ENCODE measurements at regions not wholly inside any gene's neighbourhood (a gene's known extent, or its start where the extent isn't known, plus 50 kb on each side); places are given as distances from the start of the nearest gene placed in this dataset.

DNA sequence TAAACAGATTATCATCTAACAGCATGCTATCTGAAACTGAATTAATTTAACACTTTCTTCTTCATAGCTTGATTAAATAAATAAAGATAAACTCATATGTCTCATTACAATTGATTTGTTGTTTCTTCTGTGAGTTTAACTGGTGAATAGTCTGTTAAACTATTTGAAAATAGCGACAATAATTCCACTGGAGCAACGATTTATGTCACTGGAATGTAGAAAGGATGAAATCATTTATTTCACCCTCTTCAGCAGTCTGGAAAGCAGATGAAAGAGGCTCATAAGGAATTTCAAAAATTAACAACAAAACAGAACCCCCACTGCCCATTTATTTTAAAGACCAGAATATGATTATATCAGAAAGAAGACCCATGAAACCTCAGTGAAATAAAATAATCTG lies 1165.1 kb upstream of the USP15 start:
- Mint-ChIP-seq H3K4me1 (no peaks in the 10 kb centered on the region), H3K4me3 (no peak overlapping the region), H3K27me3 (ENCODE audit: low read depth) (no peaks in the 10 kb centered on the region), H3K36me3 (ENCODE audit: low read depth) (no peaks in the 10 kb centered on the region), H3K9me3 (no peaks in the 10 kb centered on the region), H3K27ac (no peak overlapping the region)
- TF ChIP-seq, protein P1, sequence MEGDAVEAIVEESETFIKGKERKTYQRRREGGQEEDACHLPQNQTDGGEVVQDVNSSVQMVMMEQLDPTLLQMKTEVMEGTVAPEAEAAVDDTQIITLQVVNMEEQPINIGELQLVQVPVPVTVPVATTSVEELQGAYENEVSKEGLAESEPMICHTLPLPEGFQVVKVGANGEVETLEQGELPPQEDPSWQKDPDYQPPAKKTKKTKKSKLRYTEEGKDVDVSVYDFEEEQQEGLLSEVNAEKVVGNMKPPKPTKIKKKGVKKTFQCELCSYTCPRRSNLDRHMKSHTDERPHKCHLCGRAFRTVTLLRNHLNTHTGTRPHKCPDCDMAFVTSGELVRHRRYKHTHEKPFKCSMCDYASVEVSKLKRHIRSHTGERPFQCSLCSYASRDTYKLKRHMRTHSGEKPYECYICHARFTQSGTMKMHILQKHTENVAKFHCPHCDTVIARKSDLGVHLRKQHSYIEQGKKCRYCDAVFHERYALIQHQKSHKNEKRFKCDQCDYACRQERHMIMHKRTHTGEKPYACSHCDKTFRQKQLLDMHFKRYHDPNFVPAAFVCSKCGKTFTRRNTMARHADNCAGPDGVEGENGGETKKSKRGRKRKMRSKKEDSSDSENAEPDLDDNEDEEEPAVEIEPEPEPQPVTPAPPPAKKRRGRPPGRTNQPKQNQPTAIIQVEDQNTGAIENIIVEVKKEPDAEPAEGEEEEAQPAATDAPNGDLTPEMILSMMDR (IDR thresholded peaks at IDR 0.05; ENCODE audit: unreplicated experiment in 3 of 3) = no peak

DNA sequence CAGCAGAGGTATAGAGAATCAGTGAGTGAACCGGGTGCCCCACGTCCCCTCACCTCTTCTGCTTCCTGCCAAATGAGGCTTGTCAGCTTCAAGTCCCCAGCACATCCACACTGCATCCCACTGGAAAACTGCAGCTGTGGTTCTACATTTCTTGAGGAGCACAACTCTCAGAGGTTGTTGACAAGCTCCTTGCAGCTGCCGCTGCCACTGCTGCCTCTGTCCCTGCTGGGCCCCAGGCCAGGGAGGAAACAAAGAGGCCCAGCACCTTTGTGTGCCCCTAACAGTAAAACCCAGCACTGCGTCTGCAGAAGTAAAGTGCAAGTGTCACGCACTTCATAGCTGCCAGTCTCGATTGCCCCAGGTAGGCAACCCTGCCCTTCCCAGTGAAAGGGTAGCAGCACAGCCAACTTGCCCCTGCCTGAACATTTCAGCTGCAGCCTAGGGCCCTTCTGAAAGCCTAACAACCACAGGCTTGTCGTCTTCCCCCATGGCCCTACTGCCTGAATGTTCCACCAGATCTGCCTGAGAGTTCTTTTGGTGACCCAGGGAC lies 1162.1 kb upstream of the USP15 start:
- no peaks in the 10 kb centered on the region for H3K27me3 Mint-ChIP-seq (ENCODE audit: low read depth)
- H3K4me1 Mint-ChIP-seq = no peaks in the 10 kb centered on the region
- TF ChIP-seq, protein P1 (IDR thresholded peaks at IDR 0.05; ENCODE audit: unreplicated experiment in 3 of 3) = no peak
- H3K4me3 Mint-ChIP-seq = no peak overlapping the region
- no peaks in the 10 kb centered on the region for H3K9me3 Mint-ChIP-seq
- no peaks in the 10 kb centered on the region for H3K36me3 Mint-ChIP-seq (ENCODE audit: low read depth)
- H3K27ac Mint-ChIP-seq = no peak overlapping the region

DNA sequence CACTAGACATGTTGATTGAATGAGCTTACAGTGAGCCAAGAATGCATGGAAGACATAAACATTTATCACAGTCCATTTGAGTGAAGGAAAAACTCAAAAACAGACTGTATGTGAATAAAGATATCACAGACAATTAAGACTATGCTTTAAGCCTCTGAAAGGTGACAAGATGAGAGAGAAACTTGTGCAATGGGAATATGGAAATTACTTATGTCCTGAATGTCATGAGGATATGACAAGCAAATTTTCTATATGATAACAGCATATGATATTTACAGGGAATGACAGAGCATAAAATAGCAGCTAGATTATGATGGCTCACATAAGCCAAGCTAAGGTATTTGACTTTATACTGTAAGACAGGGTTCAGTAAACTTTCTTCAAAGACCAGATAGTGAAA lies 1153.1 kb upstream of the USP15 start:
- Mint-ChIP-seq H3K4me1 (no peaks in the 10 kb centered on the region), H3K27me3 (ENCODE audit: low read depth) (no peaks in the 10 kb centered on the region), H3K36me3 (ENCODE audit: low read depth) (no peaks in the 10 kb centered on the region), H3K4me3 (no peak overlapping the region), H3K9me3 (peaks cover 11% of the 10 kb centered on the region), H3K27ac (no peak overlapping the region)
- TF ChIP-seq, protein P1 (IDR thresholded peaks at IDR 0.05; ENCODE audit: unreplicated experiment in 3 of 3) = no peak

DNA sequence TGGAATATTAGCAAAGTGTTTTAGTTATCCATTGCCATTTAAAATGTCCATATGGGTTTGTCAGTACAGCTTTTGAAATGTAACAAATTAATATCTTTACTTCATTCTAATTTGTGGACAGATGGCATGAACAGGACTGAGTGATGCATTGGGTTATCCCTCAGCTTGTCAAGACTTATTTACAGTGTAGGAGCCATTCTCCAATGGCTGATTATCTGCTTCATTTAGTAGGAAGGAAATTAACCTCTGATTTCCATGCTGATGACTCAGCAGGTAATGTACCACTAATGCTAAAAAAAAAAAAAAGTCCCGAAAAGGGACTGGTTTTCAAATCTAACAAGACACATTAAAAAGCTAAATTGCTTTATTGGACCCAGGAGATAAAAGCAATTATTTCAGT lies 1149.0 kb upstream of the USP15 start:
- Mint-ChIP-seq H3K9me3 (peaks cover 3% of the 10 kb centered on the region), H3K27me3 (ENCODE audit: low read depth) (no peaks in the 10 kb centered on the region), H3K27ac (no peak overlapping the region), H3K4me1 (no peaks in the 10 kb centered on the region), H3K4me3 (no peak overlapping the region), H3K36me3 (ENCODE audit: low read depth) (no peaks in the 10 kb centered on the region)
- TF ChIP-seq, protein P1 (IDR thresholded peaks at IDR 0.05; ENCODE audit: unreplicated experiment in 3 of 3) = no peak

DNA sequence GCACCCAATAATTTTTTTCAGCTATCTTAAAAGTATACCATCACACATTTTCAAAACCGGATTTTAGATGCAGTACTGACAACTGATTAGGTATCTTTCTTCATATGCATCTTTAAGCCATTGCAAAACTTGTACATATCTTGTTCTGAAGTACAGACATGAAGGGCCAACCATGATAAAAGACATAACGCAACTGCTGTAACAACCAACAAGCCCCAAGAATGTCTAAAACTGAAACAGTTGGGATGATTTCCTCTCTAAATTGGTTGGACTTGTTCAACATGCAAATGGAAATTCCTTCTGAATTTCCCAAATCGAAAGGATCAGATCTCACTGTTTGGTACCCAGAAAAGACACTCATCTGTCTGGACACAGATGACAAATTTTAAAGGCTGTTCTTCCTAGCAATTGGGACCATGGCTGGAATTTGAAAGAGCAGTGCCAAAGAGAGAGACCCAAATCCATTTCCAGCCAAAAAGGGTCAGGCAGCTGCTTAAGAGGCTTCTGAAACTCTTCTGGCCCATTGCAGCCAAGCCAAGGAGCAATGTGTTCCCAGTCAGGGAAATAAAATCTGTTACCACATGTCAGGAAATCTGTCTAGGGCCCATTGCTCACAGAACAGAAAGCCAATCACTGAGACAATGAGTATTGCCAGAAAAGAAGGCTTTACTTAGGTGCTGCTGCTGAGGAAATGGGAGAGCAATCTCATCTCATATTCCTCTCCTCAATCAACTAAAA lies 1122.4 kb upstream of the USP15 start:
- Mint-ChIP-seq H3K27ac (no peak overlapping the region), H3K4me1 (no peaks in the 10 kb centered on the region), H3K27me3 (ENCODE audit: low read depth) (no peaks in the 10 kb centered on the region), H3K4me3 (no peak overlapping the region), H3K36me3 (ENCODE audit: low read depth) (no peaks in the 10 kb centered on the region), H3K9me3 (peaks cover 2% of the 10 kb centered on the region)
- TF ChIP-seq, protein P1 (IDR thresholded peaks at IDR 0.05; ENCODE audit: unreplicated experiment in 3 of 3) = no peak

DNA sequence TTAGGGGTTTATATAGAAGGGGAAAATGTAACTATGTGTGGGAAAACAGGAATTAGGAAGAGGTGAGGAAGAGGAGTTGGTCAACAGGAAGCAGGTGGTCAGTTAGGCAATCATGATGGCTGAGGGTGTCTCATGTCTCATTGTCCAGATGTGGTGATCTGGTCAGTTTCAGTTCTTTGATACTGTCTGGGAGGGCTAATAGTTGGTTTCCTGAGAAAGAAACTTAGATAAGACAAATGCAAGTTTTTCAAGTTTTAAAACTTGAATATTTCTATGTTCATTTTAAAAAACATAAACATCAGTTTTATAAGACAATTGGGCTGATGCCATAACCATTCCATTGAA lies 1121.8 kb upstream of the USP15 start:
- TF ChIP-seq, protein P1 (IDR thresholded peaks at IDR 0.05; ENCODE audit: unreplicated experiment in 3 of 3) = no peak
- peaks cover 2% of the 10 kb centered on the region for H3K9me3 Mint-ChIP-seq
- H3K36me3 Mint-ChIP-seq (ENCODE audit: low read depth) = no peaks in the 10 kb centered on the region
- H3K4me3 Mint-ChIP-seq = no peak overlapping the region
- H3K27me3 Mint-ChIP-seq (ENCODE audit: low read depth) = no peaks in the 10 kb centered on the region
- H3K27ac Mint-ChIP-seq = no peak overlapping the region
- H3K4me1 Mint-ChIP-seq = no peaks in the 10 kb centered on the region

Measured in nephron (organoid).